Prostate gland (tissue), 2 donors: ENCODE measurements at regions not wholly inside any gene's neighbourhood (a gene's known extent, or its start where the extent isn't known, plus 50 kb on each side); places are given as distances from the start of the nearest gene placed in this dataset.

Source experiments
- CTCF ChIP-seq, 4 experiments: fragments of 200-600 bp in 2 of 4; fragments of 450-650 bp in 2 of 4; sonication (generic) in 2 of 4; IDR thresholded peaks; 1 replicate in 3 of 4; 2 replicates in 1 of 4; pipeline ENCODE4 v1.5.1; 2016 to 2019; ENCODE audit warnings: antibody characterized with exemption in 4 of 4, mild to moderate bottlenecking in 2 of 4, moderate library complexity in 2 of 4
- POLR2A ChIP-seq: fragments of 450-650 bp; IDR thresholded peaks from one replicate; pipeline ENCODE4 v1.6.1; 2016; ENCODE audit warnings: antibody characterized with exemption, mild to moderate bottlenecking

- TF ChIP-seq CTCF (IDR thresholded peaks at IDR 0.05) (no peak), POLR2A (no peak)
Measured at GRCh38 chr6:19983374-19983773, 146.2 kb downstream of the ID4 start.
